GM19043 (cell line): ENCODE measurements at regions not wholly inside any gene's neighbourhood (a gene's known extent, or its start where the extent isn't known, plus 50 kb on each side); places are given as distances from the start of the nearest gene placed in this dataset.
A peak's percentile ranks its signal among the peaks of the same experiment; 100 is the strongest.

Experiments
- ATAC-seq: cut with Tn5 transposase; IDR thresholded peaks from one replicate; pipeline ENCODE4 v1.9.1; 2021; ENCODE audit warnings: low read depth; ENCODE audit not compliant: unreplicated experiment

DNA sequence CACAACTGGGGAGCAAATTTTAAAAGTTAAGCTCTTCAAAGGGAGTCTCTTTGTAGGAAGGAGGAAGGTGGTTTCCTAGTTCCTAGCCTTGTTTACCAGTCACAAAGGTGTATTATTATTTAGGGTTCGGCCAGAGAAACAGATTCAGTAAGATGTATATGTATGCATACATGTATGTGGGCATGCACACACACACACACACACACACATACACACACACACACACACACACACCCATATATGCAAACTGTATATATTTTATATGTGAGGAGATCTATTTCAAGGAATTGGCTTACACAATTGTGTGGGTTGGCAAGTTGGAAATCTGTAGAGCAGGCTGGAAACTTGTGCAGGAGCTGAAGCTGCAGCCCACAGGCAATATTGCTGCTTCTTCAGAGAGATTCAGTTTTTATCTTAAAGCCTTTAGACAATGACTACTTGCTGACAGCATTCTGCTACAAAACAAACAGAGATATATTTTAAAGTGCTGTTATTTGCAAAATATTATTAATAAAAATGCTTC, 75.3 kb upstream of the DNAH5 start:
- ATAC-seq = no peak

DNA sequence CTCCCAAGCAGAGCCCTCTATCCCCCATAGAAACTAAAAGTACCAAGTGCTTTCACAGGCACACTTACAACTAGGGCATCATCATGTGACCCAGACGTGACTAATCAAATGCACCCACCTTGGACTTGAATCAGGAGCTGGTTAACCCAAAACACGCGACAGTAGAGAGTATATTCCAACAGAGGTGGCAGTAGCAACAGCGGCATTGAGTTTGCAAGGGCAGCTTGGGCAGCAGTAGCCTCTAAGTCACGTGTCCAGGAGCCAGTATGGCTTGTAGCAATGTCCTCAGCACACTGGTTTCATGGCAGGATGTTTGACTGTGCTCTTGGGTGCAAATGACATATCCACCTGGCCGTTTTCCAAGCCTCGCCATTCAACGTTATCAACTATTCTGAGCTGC, 73.4 kb upstream of the DNAH5 start:
- ATAC-seq = no peak

DNA sequence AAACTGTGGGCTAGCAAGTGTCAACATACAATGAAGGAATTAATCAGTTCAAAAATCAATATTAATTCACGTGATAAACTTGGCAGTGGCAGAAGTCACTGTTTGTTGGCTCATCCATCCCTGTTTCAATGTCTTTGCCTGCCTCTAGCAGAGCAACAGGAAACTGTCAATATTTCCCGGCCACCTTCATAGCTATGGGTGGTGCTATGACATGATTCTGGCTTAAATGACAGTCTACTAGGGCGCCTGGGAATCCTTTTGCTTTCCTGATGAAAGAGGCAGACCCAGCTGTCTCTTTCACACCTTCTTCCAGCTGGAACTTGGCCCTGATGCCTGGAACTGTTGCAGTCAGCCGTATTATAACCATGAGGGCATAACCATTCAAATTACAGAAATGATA, 72.1 kb upstream of the DNAH5 start:
- ATAC-seq = no peak

DNA sequence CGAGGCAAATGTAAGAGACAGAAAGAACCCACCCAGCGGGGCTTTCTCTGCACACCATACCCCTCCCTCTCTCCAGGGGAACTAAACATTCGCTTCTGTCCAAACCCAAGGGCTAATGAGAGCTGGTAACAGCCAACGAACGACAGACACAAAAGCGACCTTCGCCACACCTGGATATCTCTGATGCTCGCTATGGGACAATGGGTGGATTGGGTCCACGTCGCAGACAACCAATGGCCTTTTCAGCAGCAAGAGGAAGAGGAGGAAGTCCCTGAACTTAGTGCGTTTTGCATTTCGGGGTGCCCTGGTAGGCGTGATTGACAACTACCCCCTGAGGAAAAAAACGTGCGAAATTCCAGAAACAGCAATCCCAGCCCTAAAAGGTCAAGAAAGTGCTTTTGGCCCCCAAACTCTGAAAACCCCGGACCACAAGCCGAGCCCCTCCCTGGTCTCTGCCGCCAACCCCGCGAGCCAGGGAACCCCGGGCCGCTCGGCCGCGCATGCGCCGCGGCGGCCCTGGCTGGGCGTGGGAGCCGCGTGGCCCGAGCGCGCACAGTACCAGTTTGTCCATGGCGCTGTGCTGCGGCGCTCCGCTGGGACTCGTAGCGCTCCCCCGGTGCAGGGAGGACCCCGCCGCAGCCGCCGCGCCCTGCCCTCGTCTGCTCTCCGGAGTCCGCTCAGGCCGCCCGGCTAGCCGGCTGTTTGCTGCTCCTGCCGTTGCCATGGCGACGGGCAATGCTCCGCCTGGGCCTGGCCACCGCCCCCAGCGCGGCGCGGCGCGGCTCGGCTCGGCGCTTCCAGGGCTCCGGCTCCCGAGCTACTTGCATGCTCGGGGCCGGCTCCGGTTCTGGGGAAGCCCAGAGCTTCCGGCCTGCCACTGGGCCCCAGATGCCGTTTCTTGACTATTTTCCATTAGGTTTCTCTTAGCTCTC, 66.9 kb upstream of the DNAH5 start:
- peak; percentile 92 for ATAC-seq

DNA sequence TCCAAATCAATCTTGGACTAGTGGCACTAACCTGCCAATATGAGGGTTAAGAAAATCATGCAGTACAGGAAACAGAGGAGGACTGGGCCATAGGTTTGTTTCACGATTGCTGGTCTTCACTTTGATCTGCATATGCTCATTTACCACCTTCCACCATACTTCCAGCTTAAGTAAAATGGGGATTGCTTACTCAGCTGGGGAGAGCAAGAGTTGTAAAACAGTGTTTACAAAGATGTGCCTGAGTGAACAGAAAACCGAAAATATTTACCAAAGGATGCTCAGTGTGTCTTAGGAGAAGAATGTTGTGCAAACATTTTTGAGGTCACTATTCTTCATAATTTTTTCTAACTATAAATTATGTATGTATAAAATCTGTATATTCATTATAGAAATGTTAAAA, 65.1 kb upstream of the DNAH5 start:
- ATAC-seq = no peak

DNA sequence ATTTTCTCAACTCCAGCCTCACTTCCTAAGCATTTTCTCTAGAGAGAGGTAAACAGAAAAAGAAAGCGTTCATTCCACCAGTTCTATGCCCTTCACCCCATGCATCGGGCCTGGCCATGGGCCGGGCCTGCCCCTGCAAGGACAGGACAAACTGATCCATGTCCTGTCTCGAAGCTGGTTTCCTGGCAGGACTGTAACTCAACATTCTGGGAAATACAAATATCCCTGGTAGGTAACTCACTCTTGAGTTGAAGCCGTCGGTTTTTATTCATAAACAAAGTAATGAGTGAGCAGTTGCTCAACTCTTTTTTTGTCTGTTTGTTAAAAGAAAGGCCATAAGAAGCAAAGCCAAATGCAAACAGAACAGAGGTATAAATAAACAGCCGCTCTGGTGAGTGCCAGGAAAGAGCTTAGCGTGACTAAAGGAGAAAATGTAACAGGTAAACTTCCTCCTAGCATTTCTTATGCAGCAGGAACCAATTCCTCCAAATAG, 64.4 kb upstream of the DNAH5 start:
- no peak for ATAC-seq

DNA sequence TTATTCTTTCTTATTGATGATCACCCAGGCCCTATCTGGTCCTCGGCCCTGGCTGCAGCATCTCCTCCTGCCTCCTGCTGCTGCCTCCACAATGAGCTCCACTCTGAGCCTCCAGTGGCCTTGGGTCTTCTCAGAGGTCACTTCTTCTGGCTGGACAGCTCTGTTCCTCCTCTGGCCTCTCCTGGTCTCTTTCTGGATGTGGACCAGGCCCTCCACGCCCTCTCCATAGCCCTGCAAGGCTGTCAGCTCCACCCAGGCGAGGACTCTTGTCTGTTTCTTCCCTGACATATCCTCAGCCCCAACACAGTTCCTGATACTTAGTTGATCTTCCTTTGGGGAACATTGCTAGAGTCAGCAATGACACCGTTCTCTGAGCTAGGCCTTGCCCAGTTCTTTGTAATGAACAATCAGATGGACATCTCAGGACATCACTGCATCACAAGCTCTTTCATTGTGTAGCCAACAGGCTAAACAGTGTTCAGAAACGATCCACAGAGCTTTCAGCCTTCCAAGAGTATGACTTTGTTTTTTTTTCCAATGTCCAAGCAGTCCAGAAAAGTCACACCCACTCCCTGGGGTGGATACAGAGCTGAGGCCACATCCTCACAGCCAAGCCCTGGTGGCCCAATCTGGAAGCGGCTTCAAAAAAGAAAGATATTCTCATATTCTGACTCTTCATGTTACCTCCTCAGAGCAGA, 62.5 kb upstream of the DNAH5 start:
- no peak for ATAC-seq

DNA sequence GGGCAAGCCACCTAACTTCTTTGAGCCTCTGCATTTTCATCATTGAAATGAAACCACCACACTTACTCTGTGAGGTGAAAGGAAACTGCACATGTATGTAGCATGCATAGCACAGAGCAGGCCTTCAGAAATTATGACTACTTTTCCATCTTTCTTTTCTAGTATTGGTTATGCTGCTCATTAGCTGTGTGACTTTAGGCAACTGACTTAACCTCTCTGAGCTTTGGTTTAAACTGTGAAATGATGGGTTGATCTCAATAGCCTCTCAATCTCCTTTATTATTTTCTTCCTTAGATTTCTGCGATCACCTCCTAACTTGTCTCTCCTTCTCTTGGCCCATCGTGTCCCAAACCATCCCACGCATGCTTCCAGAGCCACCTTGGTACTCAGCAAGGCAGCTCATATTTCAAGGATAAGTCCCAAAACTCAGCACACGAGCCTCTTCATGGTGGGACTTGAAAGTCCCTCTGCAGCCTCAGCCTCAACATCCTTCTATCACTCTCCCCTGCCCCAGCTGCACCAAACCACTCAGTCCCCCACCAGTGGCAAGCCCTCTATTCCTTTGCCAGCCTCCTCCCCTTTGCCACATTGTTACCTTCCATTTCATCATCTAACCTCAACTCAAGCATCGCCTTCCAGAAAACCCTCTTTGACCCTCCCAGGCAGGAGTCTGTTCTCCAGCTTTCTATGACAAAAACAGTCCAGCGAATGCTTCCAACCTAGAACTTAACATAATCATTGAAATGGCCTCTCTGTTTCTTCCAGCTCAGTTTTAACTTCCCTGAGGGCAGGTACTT, 60.3 kb upstream of the DNAH5 start:
- ATAC-seq = no peak

DNA sequence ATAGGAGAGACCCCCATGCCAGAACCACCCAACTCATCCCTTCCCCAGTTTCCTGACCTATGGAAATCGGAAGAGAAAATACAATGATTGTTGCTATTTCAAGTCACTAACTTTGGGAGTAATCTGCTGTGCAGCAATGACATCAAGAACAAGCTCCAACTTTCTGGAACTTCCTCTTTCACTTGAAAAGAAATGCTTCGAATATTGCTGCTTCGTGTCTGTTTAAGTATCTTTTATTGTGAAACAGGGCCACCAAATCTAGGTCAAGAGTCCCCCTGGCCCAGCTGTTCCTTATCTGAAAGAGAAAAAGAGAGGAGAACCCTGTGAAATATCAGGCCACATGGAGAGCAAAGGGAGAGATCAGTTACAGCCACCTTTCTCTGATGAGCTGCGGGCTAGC, 59.4 kb upstream of the DNAH5 start:
- no peak for ATAC-seq

DNA sequence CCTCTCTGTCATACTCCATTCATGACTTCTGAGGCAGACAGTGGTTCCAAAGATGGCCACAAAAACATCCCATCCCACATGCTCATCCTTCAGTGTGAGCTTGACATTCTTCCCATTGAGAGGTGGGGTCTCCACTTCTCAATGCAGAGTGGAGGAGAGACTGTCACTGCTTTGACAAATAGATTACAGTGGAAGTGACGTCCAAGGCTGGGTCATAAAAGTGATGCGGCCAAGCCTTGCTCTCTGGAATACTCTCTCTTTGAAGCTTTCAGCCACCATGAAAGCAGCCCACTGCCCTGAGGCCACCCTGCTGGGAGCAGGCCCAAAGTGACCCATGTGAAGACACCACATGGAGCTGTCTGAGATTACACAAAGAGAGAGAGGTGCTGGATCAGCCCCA, 59.0 kb upstream of the DNAH5 start:
- ATAC-seq = no peak

DNA sequence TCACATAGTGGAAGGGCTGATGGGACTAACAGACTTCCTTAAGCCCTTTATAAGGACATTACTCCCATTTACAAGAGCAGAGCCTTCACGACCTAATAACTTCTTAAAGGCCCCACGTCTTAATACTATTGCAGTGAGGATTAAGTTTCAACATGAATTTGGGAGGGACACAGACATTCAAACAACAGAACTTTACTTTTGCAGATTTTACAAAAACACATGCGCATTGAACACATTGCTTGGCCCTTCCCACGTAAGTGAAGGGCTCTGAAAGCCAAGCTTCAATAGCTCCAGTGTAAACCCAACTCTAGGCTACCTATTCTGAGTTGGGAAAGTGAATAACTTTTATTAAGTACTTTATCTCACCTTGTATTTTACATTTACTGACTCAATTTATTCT, 53.8 kb upstream of the DNAH5 start:
- ATAC-seq = no peak

DNA sequence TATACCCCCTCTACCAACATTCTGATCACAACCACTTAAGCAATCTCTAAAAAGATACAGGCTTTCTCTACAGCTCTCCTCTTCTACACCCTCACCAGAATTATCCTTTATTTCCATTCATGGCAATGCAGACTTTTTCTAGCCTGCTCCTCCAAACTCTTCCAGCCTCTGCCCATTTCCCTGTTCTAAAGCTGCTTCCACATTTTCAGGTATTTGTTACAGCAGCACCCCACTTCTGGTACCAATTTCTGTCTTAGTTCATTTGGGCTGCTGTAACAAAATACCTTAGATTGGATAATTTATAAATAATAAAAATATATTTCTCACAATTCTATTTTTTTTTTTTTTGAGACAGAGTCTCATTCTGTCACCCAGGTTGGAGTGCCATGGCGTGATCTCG, 53.0 kb upstream of the DNAH5 start:
- ATAC-seq = no peak

DNA sequence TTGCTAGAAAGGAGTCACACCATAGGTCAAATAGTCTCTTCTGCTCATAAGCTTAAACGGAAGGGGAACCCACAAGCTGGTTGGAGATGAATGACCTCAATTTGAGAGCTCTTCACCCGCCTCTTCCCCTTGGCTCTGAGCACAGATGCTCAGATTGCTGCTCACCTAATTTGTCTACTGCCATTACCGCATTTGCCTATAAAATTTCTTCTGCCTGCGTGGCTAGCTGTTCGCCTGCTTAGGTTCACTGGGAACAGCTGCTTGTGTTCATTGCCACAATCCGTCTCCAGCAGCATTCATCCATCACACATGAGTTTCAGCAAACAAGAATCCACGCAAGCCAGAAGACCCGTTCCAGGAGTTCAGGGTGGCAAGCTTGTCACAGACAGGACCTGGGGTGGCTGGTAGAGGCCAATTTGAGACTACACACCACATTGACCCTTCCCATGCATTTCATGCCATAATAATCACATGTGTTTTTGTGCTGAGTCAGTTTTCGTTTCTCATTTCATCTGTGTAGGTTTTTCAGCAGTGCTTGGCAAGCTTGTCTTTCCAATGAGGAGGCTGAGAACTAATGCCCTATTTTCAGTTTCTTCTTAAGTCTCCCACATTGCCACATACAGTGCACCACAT, 50.2 kb upstream of the DNAH5 start:
- no peak for ATAC-seq
